GM19438 (cell line): ENCODE measurements at regions not wholly inside any gene's neighbourhood (a gene's known extent, or its start where the extent isn't known, plus 50 kb on each side); places are given as distances from the start of the nearest gene placed in this dataset.
A peak's percentile ranks its signal among the peaks of the same experiment; 100 is the strongest.

ENCODE experiments used
- ATAC-seq: cut with Tn5 transposase; IDR thresholded peaks from one replicate; pipeline ENCODE4 v1.9.1; 2021; ENCODE audit warnings: low read depth; ENCODE audit not compliant: unreplicated experiment

- ATAC-seq, result no peak
Observed at GRCh38 chr6:148177589-148178233, 164.9 kb upstream of the SASH1 start.

- no peak for ATAC-seq
Observed at GRCh38 chr6:148179786-148180185, 162.9 kb upstream of the SASH1 start.

GRCh38 chr6:148182378-148182777, 160.3 kb upstream of the SASH1 start:
- ATAC-seq, result no peak

- no peak for ATAC-seq
Observed at GRCh38 chr6:148183776-148184175, 158.9 kb upstream of the SASH1 start.

DNA sequence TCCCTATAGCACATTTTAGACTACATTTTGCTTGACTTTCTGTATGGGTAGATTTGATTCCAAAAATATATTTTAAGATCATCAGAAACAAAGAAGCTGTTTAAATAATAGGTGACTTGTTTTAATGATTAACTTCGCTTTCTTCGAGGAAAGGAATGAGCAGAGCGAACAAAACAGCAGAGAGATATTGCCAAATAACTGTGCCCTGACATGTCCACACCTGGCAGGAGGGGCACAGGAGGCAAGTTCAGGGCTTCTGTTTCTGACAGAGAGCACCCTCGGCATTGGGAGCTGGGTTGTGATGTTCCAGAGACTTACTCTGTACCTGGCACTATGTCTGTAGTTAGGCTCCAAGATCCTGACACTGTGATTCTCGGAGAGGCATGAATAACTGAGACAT, 155.7 kb upstream of the SASH1 start:
- ATAC-seq, result no peak

DNA sequence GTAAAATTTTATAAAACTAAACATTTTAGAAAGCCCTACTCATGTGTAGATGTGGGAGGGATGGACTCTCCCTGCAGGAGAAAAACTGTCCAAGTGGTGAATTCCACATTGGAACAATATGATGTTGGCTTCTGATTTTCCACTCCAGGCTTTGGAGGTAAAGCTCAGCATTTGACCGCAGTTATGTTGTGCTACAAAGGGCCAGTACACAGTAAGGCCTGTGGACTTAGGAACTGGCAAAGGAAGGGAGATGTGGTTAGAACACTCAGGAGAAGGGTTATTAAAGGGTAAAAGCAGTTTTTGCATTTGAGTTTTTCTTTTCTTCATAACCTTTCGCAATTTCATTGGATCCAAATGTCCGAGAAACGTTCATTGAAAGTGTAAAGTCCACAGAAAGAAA, 150.3 kb upstream of the SASH1 start:
- no peak for ATAC-seq

DNA sequence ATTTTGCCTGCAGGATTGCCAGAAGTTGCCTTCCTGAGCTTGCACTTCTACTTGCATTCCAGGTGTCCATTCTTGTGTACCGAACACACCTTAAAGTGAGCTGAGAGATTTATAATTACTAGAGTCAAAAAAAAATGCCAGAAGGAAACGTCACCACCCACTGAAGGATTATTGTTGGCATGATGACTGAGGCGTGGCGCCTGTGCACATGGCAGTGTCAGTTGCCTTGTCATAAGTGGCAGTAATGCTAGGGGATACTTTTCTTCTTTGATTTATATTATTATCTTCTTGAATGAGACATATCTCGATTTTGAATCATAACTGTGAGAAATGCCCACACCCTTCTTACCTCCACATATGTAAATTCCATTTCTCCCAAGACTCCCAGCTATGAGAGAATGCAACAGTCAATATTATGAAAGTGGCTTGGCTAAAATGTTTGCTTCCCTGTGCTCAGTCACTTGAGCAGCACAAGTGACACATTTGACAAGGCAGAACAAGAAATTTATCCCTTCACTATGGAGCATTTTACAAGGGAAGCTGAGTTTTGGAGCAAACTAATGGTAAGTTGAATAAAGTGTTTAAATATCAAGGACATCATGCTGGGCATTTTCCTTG, 149.5 kb upstream of the SASH1 start:
- ATAC-seq, result no peak

DNA sequence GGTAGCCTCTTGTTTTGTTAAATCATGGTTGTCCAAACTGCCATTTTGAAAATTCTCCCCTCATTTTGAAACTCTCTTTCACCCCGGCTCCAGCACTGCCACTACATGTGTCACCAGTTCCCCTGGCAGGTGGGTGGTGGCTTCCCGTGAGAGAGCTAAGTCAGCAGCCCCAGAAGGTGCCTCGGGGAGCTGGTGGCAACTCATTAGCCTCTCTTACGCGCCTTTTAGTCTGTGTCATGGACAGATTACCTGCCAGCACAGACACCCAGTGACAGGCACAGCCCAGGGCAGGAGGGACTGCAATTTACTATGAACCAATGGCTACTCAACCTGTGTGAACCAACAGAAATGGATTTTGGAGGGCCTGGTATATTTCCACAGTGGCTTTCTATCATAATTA, 147.1 kb upstream of the SASH1 start:
- ATAC-seq, result no peak

DNA sequence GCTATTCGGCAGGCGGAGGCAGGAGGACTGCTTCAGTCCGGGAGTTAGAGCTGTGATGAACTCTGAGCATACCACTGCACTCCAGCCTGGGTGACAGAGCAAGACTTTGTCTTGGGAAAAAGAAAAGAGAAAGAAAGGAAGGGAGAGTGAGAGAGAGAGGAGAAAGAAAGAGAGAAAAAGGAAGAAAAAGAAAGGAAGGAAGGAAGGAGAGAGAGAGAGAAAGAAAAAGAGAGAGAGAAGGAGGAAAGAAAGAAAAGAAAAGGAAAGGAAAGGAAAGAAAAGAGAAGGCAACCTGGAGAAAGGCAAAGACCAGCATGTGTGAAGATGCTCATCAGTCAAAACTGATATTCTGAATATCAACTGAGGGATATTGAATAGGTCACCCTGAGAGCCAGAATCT, 143.1 kb upstream of the SASH1 start:
- no peak for ATAC-seq

GRCh38 chr6:148200293-148200692, 142.3 kb upstream of the SASH1 start:
- no peak for ATAC-seq

GRCh38 chr6:148200781-148201180, 141.9 kb upstream of the SASH1 start:
- no peak for ATAC-seq

DNA sequence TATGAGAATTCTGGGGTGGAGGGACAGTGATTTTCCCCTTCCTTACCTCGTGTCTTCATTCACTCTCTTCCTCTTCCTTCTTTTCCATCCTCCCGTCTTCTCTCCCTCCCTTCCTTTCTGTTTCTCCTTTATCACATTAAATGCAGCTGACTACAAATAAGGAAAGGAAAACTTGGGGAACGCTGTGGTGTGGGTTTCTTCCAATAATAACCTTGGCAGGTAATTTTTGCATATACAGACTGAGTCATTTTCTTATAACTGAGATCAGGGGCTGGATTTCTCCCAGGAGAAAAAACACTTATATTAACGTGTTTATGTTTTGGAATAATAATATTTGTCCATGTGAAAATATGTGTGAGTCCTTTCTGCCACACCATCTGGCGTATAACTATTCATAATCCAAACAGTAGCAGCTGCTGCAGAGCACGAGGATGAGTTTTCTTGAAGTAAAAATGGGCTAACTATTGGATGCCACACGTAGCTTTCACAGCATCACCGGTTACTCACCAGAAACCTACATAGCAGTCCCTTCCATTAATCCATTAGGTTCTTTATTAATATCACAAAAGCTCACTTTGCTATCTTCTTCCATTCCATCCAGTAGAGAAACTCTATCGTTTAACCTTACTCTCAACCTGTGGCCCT, 139.2 kb upstream of the SASH1 start:
- no peak for ATAC-seq

DNA sequence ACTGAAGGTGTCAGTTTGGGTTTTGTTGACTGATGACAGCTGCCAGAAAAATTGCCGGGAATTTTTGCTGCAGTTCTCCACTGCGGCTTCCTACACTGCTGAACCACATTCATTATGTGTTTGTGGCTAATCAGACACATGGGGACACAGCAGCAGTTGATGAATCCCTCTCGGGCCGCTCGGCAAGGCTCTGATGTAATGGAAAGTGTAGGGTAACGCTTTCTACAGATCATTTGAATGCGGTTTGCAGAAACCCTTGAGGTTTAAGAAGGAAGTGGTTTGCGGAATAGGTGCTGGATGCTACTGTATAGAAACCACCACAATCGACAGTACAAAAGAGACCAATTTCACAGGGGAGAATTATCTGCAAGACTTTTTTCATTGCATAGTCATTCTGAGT, 138.7 kb upstream of the SASH1 start:
- ATAC-seq, result peak; percentile 99

GRCh38 chr6:148208298-148208697, 134.3 kb upstream of the SASH1 start:
- no peak for ATAC-seq

GRCh38 chr6:148211777-148212324, 130.8 kb upstream of the SASH1 start:
- no peak for ATAC-seq

DNA sequence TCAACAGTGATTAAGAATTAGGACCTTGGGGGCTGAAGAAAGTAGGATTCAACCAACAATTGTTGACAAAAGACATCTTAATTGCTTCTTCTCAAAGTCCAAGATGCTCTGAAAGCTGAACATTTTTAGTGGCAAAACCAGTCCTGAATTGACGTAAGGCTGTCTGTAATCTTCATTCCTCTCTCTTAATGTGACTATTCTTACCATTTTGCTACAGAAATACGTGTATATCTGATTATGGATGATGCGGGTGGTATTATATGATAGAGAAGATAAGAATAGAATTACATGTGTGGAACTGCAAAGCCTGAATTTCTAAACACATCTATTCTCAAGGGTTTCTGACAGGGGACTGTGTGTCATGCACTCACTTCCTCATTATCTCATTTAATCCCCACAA, 130.3 kb upstream of the SASH1 start:
- no peak for ATAC-seq

DNA sequence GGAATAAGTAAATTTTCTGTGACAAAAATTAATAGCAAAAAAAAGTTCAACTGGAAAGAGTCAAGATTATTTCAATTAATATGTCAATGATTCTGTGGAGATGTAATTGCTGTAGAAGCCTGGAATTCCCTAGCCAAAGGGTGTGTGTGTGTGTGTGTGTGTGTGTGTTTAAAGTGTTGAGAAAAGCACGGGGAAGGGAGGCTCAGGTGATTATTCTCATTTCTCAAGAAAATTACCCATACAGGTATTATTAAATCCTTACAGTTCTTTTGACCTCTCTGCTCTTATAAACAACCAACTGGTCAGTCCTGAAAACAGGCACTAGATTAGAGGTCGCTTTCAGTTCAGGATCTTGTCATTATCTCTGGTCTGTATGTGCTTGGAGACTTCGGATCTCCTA, 129.3 kb upstream of the SASH1 start:
- no peak for ATAC-seq

GRCh38 chr6:148214667-148215066, 128.0 kb upstream of the SASH1 start:
- no peak for ATAC-seq

DNA sequence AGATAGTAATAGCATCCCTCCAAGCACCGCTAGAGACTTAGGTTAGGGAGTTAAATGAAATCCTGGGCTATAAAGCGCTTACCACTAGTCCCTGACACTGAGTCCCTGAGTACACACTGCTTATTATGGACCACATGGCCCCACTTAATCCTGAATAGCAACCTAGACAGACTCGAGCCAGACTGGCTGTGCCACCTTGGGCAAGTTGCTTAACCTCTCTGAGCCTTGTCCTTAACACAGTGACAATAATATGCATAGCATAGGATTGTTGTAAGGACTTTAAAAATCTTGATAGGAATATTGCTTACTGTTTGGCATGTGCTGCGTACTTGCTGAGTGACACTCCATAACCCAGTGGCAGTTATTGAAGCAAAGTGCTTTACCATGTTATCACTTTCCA, 125.6 kb upstream of the SASH1 start:
- no peak for ATAC-seq

GRCh38 chr6:148217921-148218320, 124.7 kb upstream of the SASH1 start:
- no peak for ATAC-seq

DNA sequence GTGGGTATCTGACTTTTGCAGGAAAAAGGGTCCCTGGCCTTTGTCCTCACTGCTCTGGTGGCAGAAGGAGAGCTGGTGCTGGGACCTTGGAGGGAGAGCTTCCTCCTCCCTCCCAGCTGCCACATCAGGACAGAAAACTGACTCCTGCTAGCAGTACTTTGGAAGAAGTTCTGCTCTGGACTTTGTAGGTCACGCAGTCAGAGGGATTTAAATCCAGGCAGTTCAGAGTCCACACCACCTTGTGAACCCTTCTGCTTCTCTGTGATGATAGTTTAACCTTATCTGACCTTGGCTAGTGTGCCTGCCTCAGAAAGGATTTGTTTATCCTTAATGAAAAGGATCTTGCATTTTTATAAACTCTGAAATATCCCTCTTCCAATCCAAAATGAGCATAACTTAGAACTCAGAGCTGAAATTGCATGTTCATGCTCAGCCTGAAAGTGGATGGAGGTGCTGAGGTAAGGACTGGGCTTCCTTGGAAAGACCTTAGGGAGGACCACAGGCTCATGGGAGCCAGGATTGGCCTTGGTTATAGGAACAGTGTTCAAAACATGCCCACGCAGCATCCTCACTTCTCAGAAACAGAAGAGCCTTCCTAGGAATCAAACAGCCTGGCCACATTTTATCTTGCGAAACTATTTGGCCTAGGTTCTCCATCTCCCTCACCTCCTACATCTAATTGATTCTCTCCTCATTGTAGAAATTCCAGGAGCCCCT, 123.9 kb upstream of the SASH1 start:
- ATAC-seq, result no peak
